Keratinocyte (primary cell): ENCODE measurements at regions not wholly inside any gene's neighbourhood (a gene's known extent, or its start where the extent isn't known, plus 50 kb on each side); places are given as distances from the start of the nearest gene placed in this dataset.
A peak's percentile ranks its signal among the peaks of the same experiment; 100 is the strongest.

Experiments
- DNase-seq: peaks from one replicate; pipeline ENCODE4 v3.0.0-alpha.2; 2011; ENCODE audit warnings: low read depth, missing footprints, low spot score
- FAIRE-seq: peaks from 2 replicates; lab custom pipeline; 2011; peaks lifted over from hg19 to GRCh38; lab: Jason Lieb, UNC
- H2AFZ ChIP-seq: 2 replicates; pipeline ENCODE4 v1.6.0; 2012; ENCODE audit warnings: low read length, control low read depth, inconsistent platforms; ENCODE audit not compliant: control insufficient read depth
- H3K27ac ChIP-seq: 2 replicates; pipeline ENCODE4 v1.5.1; 2011; ENCODE audit warnings: low read length; ENCODE audit not compliant: control insufficient read depth, insufficient read depth
- H3K27me3 ChIP-seq: 3 replicates; pipeline ENCODE4 v1.6.0; 2011; ENCODE audit warnings: low read length; ENCODE audit not compliant: control insufficient read depth, insufficient read depth; ENCODE audit errors: extremely low read depth
- H3K36me3 ChIP-seq, 2 experiments: 2 replicates in 1 of 2; 3 replicates in 1 of 2; pipeline ENCODE4 v1.5.1; 2011; ENCODE audit warnings: low read length in 2 of 2, mild to moderate bottlenecking in 1 of 2; ENCODE audit not compliant: control insufficient read depth in 2 of 2, insufficient read depth in 2 of 2; ENCODE audit errors: extremely low read depth in 1 of 2
- H3K4me1 ChIP-seq: 3 replicates; pipeline ENCODE4 v1.5.1; 2011; ENCODE audit warnings: low read length; ENCODE audit not compliant: control insufficient read depth, insufficient read depth; ENCODE audit errors: extremely low read depth
- H3K4me2 ChIP-seq: 3 replicates; pipeline ENCODE4 v1.6.0; 2011; ENCODE audit warnings: low read depth, low read length; ENCODE audit not compliant: control insufficient read depth, insufficient read depth; ENCODE audit errors: extremely low read depth
- H3K4me3 ChIP-seq, 3 experiments: fragments of 200-600 bp in 1 of 3; sonication (generic) in 1 of 3; 2 replicates in 2 of 3; 3 replicates in 1 of 3; pipeline ENCODE4 v1.5.1; 2011 to 2016; ENCODE audit warnings: low read length in 3 of 3, mild to moderate bottlenecking in 3 of 3, control low read depth in 2 of 3, inconsistent platforms in 1 of 3, low read depth in 1 of 3, mixed read lengths in 1 of 3, mixed run types in 1 of 3, moderate library complexity in 1 of 3; ENCODE audit not compliant: control insufficient read depth in 2 of 3, insufficient read depth in 2 of 3; ENCODE audit errors: extremely low read depth in 1 of 3
- H3K79me2 ChIP-seq: 2 replicates; pipeline ENCODE4 v1.6.0; 2012; ENCODE audit warnings: low read length; ENCODE audit not compliant: control insufficient read depth, insufficient read depth
- H3K9ac ChIP-seq: 3 replicates; pipeline ENCODE4 v1.6.0; 2011; ENCODE audit warnings: low read length; ENCODE audit not compliant: control insufficient read depth, insufficient read depth; ENCODE audit errors: extremely low read depth
- H3K9me1 ChIP-seq: 3 replicates; pipeline ENCODE4 v1.6.0; 2011; ENCODE audit warnings: low read length; ENCODE audit not compliant: control insufficient read depth, insufficient read depth; ENCODE audit errors: extremely low read depth
- H3K9me3 ChIP-seq: 2 replicates; pipeline ENCODE4 v1.5.1; 2012; ENCODE audit warnings: low read depth, low read length; ENCODE audit not compliant: control insufficient read depth
- H4K20me1 ChIP-seq: 3 replicates; pipeline ENCODE4 v1.6.0; 2011; ENCODE audit warnings: low read length; ENCODE audit not compliant: control insufficient read depth, insufficient read depth; ENCODE audit errors: extremely low read depth
- CTCF ChIP-seq, 3 experiments: IDR thresholded peaks in 1 of 3; conservative IDR thresholded peaks in 1 of 3; optimal IDR thresholded peaks in 1 of 3; 2 replicates in 2 of 3; 3 replicates in 1 of 3; pipeline versions ENCODE3 to v1.5.1; 2011; ENCODE audit warnings: low read length in 3 of 3, mild to moderate bottlenecking in 3 of 3, moderate library complexity in 2 of 3, control low read depth in 1 of 3, inconsistent platforms in 1 of 3; ENCODE audit not compliant: insufficient read depth in 2 of 3; ENCODE audit errors: extremely low read depth in 1 of 3
- EZH2 ChIP-seq: IDR thresholded peaks from one replicate; pipeline ENCODE4 v1.6.1; 2012; ENCODE audit warnings: inconsistent platforms, mild to moderate bottlenecking, low read length, moderate library complexity
- dilution Hi-C: fragments of 300-500 bp; cut with MboI; formaldehyde crosslinking; loops from one replicate; pipeline ENCODE4 v1.7.0; 2020; ENCODE audit warnings: low sequenced_read_pairs; ENCODE audit not compliant: extremely low pct_ligation_motif_present

GRCh38 chr1:90357995-90358394 lies 359.1 kb downstream of the BARHL2 start:
- Histone ChIP-seq H3K4me3 (no peak overlapping the region), H3K9me1 (no peaks in the 10 kb centered on the region), H3K4me1 (no peaks in the 10 kb centered on the region), H3K79me2 (no peaks in the 10 kb centered on the region), H3K9me3 (no peaks in the 10 kb centered on the region), H3K36me3 (no peaks in the 10 kb centered on the region), H3K4me2 (no peak overlapping the region), H3K27ac (no peak overlapping the region), H2AFZ (no peak overlapping the region), H3K9ac (no peak overlapping the region), H3K27me3 (peaks cover 2% of the 10 kb centered on the region), H4K20me1 (no peaks in the 10 kb centered on the region)
- DNase-seq (no peak), FAIRE-seq (peak; percentile 48)
- TF ChIP-seq CTCF (optimal IDR thresholded peaks at IDR 0.05 in 1 of 3, IDR thresholded peaks at IDR 0.05 in 1 of 3, conservative IDR thresholded peaks at IDR 0.05 in 1 of 3; ENCODE audit: extremely low read depth in 1 of 3, insufficient read depth in 2 of 3, low read length in 3 of 3) = no peak
- no peak for TF ChIP-seq EZH2
- dilution Hi-C loops = no loop called here

GRCh38 chr1:90356991-90357390 lies 360.1 kb downstream of the BARHL2 start:
- Histone ChIP-seq H3K79me2 (no peaks in the 10 kb centered on the region), H3K9me3 (no peaks in the 10 kb centered on the region), H3K9me1 (no peaks in the 10 kb centered on the region), H2AFZ (no peak overlapping the region), H3K27ac (no peak overlapping the region), H3K4me2 (no peak overlapping the region), H3K36me3 (no peaks in the 10 kb centered on the region), H3K9ac (no peak overlapping the region), H3K4me3 (no peak overlapping the region), H3K4me1 (no peaks in the 10 kb centered on the region), H3K27me3 (peaks cover 2% of the 10 kb centered on the region), H4K20me1 (no peaks in the 10 kb centered on the region)
- dilution Hi-C loops = no loop called here
- TF ChIP-seq CTCF (optimal IDR thresholded peaks at IDR 0.05 in 1 of 3, IDR thresholded peaks at IDR 0.05 in 1 of 3, conservative IDR thresholded peaks at IDR 0.05 in 1 of 3; ENCODE audit: extremely low read depth in 1 of 3, insufficient read depth in 2 of 3, low read length in 3 of 3) = no peak
- no peak for TF ChIP-seq EZH2
- FAIRE-seq (no peak), DNase-seq (no peak)
